HFF-Myc (cell line): ENCODE measurements at regions not wholly inside any gene's neighbourhood (a gene's known extent, or its start where the extent isn't known, plus 50 kb on each side); places are given as distances from the start of the nearest gene placed in this dataset.

Experiments used
- DNase-seq: peaks from one replicate; pipeline ENCODE4 v3.0.0-alpha.2; 2011; ENCODE audit warnings: low read depth; ENCODE audit errors: extremely low read depth
- H3K4me3 ChIP-seq: replicated peaks from 2 replicates; pipeline ENCODE4 v1.5.1; 2011; ENCODE audit warnings: low read depth, mild to moderate bottlenecking, control low read depth, low read length
- TF ChIP-seq, protein P1 (sequence below): IDR thresholded peaks from 2 replicates; pipeline ENCODE4 v1.5.1; 2012; ENCODE audit warnings: mild to moderate bottlenecking, low read depth, low read length, control low read depth; ENCODE audit errors: missing control alignments

DNA sequence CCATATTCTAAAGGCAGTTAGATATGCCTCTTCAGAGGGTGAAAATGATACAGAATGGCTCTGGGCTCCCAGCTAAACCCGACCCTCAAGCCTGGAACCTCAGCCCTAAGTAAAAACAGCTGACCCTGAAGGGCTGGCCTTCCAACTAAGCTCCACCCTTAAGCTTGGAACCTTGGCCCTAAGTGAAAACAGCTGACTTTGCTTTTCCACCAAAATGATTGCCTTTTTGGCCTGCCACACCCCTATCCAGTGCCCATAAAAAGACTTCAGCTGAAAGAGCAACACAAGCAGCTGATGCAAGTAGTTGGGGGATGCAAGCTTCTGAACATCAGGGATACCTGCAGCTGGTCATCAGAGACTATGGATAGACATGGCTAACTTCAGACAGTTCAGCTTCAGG, 647.4 kb upstream of the SGCD start:
- TF ChIP-seq, protein P1, sequence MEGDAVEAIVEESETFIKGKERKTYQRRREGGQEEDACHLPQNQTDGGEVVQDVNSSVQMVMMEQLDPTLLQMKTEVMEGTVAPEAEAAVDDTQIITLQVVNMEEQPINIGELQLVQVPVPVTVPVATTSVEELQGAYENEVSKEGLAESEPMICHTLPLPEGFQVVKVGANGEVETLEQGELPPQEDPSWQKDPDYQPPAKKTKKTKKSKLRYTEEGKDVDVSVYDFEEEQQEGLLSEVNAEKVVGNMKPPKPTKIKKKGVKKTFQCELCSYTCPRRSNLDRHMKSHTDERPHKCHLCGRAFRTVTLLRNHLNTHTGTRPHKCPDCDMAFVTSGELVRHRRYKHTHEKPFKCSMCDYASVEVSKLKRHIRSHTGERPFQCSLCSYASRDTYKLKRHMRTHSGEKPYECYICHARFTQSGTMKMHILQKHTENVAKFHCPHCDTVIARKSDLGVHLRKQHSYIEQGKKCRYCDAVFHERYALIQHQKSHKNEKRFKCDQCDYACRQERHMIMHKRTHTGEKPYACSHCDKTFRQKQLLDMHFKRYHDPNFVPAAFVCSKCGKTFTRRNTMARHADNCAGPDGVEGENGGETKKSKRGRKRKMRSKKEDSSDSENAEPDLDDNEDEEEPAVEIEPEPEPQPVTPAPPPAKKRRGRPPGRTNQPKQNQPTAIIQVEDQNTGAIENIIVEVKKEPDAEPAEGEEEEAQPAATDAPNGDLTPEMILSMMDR = no peak
- no peak overlapping the region for H3K4me3 ChIP-seq
- no peak for DNase-seq

DNA sequence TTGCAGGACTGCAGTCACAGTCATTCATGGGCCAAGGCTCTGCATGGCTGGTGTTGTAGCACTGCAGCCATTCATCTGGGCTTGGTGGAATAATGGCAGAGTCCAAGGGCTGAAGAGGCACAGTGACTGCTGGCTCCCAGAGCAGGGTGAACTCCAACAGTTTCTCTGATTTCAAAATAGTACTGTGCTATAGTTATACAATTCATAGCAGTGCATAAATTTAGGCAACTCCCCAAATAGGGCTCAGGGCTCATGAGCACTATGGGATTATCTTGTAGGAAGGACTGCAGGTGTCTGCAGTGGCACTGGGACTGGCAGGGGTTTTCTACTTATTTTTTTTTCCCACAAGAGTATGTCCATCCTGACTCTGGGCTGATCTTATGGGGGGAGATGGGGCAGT, 642.5 kb upstream of the SGCD start:
- DNase-seq = no peak
- TF ChIP-seq, protein P1 = no peak
- no peak overlapping the region for H3K4me3 ChIP-seq

DNA sequence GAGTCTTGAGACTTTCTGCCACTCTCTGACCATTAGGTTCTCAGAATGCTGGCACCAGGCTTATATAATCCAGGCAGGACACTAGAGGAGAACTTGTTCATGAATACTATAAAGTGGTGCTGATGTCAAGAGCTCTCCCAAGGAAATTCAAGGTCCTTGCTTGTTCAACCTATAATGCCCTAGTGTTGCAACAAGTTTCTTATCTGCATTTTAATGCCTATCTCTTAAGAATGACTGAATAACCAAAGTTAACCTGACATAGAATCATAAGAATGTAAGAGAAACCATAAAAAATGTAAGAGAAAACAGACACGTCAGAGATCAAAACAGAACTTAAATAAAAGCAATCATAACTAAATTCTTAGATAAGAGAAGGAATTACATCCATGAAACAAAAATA, 640.8 kb upstream of the SGCD start:
- no peak for DNase-seq
- H3K4me3 ChIP-seq = no peak overlapping the region
- TF ChIP-seq, protein P1 = no peak

DNA sequence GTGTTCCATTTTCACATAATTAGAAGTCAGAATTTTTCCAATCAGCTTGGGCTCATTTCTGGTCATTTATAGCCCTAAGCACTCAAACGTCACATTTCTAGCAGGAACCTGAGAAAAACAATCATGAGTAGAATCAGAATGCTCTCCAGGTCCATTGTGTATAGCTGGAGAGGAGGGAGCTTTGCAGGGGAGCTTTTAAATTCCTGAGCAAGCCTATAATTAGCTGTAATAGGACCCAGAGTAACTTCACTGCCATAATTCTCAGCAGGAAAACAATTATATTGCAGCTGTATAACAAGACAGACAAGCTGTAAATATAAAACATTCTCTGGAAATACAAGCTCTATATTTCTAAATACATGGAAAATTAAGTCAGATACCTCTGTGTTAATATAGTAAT, 637.6 kb upstream of the SGCD start:
- TF ChIP-seq, protein P1 = no peak
- no peak overlapping the region for H3K4me3 ChIP-seq
- no peak for DNase-seq

DNA sequence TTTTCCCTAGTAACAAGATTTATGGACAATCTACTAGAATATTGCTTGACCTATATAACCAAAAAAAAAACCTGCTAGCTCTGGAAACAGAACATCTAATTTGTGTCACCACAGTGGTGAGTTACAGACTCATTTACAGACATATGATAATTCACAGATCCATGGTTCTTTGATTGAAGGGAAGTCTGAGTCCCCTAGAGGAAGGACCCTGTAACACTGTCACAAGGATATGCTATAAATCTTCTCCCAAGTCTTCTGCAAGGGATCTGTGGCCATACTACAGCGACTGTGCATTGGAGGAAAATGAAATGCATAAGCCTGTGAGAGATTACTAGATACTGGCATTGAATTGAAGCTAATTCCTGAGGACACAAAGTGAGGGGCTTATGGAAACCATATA, 630.6 kb upstream of the SGCD start:
- TF ChIP-seq, protein P1 = no peak
- no peak for DNase-seq
- H3K4me3 ChIP-seq = no peak overlapping the region

DNA sequence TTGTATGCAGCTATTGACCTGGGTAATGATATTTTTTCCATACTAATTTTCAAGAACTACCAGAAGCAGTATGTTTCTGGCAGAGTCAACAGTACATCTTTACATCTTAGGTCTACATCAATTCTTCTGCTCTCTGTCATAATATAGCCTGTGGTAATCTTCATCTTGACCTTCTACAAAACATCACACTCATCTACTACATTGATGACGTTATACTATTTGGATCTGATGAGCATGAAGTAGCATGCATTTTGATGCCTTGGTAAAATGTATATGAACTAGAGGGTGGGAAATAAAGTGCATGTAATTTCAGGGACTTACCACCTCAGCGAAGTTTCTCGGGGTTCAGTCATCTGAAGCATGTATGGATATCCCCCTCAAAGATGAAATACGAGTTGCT, 629.7 kb upstream of the SGCD start:
- H3K4me3 ChIP-seq = no peak overlapping the region
- TF ChIP-seq, protein P1 = no peak
- no peak for DNase-seq

DNA sequence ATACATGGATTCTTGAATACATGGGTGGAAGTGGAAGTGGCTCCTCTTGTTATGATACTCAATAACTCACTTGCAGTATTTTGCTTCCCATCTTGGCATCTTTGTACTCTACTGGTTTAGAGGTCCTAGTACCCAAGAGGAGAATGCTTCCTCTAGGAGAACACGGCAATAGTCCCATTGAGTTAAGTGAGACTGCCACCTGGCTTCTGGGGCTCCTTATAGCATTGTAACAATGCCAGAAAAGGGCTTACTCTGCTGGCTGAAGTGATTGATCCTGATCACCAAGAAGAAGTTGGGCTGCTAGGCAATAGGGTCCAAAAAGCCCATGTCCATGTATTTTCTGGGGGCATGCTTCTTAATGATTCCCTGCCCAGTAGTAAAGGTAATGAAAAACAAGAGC, 627.6 kb upstream of the SGCD start:
- TF ChIP-seq, protein P1 = no peak
- no peak for DNase-seq
- no peak overlapping the region for H3K4me3 ChIP-seq
